Stimulated activated CD4-positive, alpha-beta T cell treated with anti-CD3 and anti-CD28 coated beads, TNF-alpha, amount 100 ng/mL, for 1 hour (primary cell): ENCODE measurements at regions not wholly inside any gene's neighbourhood (a gene's known extent, or its start where the extent isn't known, plus 50 kb on each side); places are given as distances from the start of the nearest gene placed in this dataset.
"Not testable (repeated sequence)": the region's sequence is repeated elsewhere in the genome, so short reads cannot be mapped to it uniquely, and the experiment has no call there.

Experiments used
- DNase-seq, 3 donors: peaks; one replicate each; pipeline ENCODE4 v3.0.0-alpha.2; 2020; ENCODE audit warnings: low read depth in 3 of 3, low spot score in 1 of 3

DNA sequence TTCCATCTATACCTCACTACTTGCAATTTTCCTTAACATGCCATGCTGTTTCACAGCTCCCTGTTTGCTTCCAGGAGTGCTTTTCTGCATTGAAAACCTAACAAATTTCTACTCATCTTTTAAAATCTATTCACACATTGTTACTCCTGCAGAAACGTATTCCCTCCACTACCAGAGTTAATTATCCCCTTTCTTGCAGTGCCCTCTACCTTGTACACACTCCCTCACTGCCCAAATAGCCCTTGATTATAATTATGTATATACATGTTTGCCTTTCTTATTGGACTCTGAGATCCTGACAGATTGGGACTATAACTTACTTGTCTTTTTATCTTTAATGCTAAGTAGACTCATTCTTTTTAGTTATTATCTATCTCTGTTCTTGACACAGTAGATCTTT lies 325.0 kb downstream of the OXSM start:
- DNase-seq = no peak

DNA sequence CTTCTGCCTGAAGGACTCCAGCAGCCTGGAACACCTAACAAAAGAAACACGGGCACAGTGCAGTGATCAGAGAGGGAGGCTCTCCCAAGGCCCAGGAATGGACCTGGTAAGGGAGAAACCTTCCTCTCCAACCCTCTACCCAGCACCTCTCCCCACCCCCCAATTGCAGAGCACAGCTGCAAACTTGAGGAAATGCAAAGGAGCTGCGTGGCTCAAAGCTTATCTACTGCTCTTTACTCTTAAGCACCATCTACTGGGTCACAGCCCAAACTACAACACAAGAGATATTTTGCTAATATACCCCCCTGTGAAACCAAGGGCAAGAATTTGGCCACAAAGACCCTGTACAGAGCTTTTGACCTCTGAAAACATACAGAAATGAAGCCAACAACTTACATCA lies 328.3 kb downstream of the OXSM start:
- no peak for DNase-seq

GRCh38 chr3:26132942-26133341 lies 343.1 kb downstream of the OXSM start:
- DNase-seq = no peak

- no peak for DNase-seq
These were observed 351.4 kb downstream of the OXSM start for GRCh38 chr3:26141296-26141695.

DNA sequence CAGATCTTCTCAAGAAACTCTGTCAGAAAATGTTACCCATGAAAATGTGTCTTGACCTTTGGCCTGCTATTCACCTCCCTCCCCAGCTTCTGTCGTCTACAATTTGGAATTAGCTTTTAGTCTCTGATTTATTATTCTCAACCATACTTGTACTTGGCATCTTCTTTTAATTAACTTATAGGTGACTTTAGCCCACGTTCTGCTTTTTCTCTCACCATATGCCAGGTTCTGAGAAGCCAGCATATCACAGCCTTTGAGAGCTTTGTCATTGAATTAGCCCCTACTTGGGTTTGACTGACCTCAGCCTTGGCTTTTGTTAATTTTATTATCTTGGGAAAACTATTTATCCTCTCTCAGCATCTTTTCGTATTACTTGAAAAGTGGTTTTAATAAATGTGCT lies 355.9 kb downstream of the OXSM start:
- no peak for DNase-seq

GRCh38 chr3:26157428-26157827 lies 367.5 kb downstream of the OXSM start:
- DNase-seq = not testable (repeated sequence)

DNA sequence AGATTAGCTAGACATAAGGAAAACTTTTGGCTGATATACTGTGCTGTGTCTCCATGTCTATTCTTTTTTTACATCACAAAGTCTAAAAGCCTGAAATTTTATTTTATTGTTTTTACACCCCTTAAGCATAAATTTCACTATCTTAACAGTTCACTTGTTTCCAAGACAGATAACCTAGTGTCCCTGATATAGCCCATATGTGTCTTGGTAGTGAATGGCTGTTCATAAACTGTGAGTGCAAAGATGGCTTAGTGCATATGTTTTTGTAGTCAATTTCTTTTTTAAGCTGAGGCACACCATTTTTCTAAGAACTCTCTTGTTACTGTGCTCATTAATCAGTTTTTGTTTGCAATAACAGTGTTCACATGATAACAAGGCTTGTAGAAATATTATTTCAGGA lies 381.1 kb downstream of the OXSM start:
- DNase-seq = no peak

GRCh38 chr3:26191556-26191955 lies 401.7 kb downstream of the OXSM start:
- DNase-seq = no peak

DNA sequence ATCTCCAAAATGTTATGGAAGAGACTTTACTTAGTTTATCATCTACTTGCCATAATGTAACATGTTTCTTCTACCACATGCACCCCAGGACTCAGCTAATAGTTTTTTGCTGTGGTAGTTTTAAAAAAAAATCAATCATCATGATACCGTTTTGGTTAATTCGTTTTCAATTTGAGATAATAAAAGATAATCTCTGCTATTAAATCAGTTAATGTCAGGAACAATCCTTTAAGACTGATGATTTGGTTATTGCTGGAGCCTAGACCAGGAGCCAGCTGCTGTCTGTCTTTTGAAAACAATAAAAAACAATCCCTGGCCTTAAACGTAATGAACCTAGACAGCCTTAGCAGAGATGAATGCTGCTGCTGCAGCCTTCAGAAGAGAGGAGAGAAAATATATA lies 403.7 kb downstream of the OXSM start:
- no peak for DNase-seq

- no peak for DNase-seq
These were observed 406.9 kb downstream of the OXSM start for GRCh38 chr3:26196781-26197180.

GRCh38 chr3:26198609-26199008 lies 408.7 kb downstream of the OXSM start:
- DNase-seq = no peak

- DNase-seq = no peak
These were observed 412.3 kb downstream of the OXSM start for GRCh38 chr3:26202169-26202568.

- no peak for DNase-seq
These were observed 415.6 kb downstream of the OXSM start for GRCh38 chr3:26205475-26205874.

DNA sequence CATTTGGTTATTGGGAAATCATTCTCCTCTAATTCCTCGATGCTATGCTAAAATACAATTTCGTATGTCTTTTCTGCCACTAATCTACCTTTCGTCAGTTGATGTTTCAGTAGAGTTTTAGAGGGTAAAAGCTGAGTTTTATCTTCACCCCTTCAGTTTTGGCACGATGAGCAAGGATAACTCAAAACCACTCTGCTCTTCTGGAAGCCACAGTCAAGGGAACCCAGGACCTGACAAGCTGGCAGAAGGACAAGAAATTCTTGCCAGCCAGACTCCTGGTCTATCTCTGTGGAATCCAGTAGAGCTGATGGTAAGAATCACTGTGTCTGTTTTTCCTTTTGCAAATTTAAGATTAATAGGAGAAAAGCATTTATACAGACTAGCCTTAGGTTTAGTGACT lies 414.4 kb upstream of the LRRC3B start:
- no peak for DNase-seq

- DNase-seq = no peak
These were observed 392.8 kb upstream of the LRRC3B start for GRCh38 chr3:26229801-26230200.

- DNase-seq = no peak
These were observed 389.2 kb upstream of the LRRC3B start for GRCh38 chr3:26233374-26233773.

GRCh38 chr3:26236531-26236930 lies 386.0 kb upstream of the LRRC3B start:
- DNase-seq = no peak

DNA sequence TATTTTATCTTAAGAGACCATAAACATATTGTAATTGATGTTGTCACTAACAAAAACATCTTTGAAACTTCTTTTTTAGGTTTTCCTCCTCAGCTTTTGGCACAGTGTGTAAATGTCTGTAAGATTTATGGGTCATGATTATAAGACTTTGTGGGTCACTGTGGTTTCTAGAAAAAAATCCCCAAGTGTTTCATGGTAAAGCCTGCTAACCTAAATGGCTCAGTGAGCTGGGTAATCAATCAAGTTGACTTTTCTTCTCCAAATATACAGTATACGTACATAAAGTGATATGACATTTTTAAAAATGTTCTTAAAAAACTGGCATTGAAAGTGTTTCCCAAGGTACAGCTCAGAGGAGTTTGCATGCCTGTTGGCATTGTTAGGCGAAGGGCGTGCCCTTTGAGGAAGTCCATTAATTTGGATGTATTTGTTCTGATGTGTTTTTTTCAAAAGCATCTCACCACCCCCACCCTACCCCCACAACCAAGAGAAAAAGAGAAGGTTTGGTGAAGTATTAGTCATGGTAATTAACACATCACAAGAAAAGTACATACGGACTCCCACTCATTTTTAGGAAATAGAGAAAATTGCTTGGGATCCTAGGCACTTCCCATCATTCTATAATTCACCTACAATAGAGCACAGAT lies 385.4 kb upstream of the LRRC3B start:
- no peak for DNase-seq

DNA sequence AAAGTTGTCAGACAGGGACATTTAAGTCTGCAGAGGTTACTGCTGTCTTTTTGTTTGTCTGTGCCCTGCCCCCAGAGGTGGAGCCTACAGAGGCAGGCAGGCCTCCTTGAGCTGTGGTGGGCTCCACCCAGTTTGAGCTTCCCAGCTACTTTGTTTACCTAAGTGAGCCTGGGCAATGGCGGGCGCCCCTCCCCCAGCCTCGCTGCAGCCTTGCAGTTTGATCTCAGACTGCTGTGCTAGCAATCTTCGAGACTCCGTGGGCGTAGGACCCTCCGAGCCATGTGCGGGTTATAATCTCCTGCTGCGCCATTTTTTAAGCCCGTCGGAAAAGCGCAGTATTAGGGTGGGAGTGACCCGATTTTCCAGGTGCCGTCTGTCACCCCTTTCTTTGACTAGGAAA lies 378.0 kb upstream of the LRRC3B start:
- not testable (repeated sequence) for DNase-seq

GRCh38 chr3:26245236-26245635 lies 377.3 kb upstream of the LRRC3B start:
- no peak for DNase-seq

- DNase-seq = no peak
These were observed 375.7 kb upstream of the LRRC3B start for GRCh38 chr3:26246901-26247300.

DNA sequence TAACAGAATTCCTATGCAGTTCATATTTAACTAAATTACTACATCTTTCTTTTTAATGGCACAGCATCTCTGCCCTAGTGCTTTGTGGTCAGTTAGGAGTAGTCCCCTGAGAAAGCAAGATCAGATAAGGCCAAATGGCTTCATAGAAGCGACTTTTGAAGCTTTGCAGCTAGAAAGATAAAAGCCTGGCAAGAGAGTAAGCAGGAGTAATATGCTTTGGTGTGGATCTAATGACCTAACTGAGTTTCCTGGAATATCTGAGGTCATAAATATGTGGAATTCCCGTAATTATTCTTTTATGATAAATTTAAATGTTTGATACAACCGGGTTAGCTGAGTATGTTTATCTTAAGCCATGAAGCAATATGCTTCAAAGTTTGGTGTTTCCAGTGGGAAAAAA lies 374.9 kb upstream of the LRRC3B start:
- no peak for DNase-seq

DNA sequence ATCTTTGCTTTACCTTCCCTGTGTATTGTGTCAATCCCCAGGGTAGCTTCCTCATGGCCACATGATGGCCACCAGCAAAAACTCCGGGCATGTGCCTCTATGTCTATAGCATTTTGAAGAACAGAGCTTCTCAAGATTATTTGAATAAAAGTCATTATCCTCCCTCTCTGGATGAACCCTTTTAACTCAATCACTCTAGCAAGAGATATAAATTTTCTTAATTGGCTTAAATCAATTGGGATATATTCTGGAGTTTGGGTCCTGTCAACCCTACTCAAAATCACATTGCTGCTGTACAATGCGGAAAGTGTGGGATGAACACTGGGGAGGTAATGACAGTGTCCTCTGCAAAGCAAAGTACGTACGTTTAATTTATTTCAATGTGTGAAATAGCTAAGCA lies 370.6 kb upstream of the LRRC3B start:
- DNase-seq = no peak

- no peak for DNase-seq
These were observed 366.3 kb upstream of the LRRC3B start for GRCh38 chr3:26256224-26256623.
